ENCODE measurements at regions not wholly inside any gene's neighbourhood (a gene's known extent, or its start where the extent isn't known, plus 50 kb on each side); places are given as distances from the start of the nearest gene placed in this dataset.

GRCh38 chr13:85031771-85032170 is 767.4 kb downstream of the SLITRK6 start:
- no peak for DNase-seq

- no peak for DNase-seq
Measured at GRCh38 chr13:85028035-85028434, 771.2 kb downstream of the SLITRK6 start.

GRCh38 chr13:85019121-85019520 is 780.1 kb downstream of the SLITRK6 start:
- DNase-seq = no peak

- no peak for DNase-seq
Measured at GRCh38 chr13:85013006-85013405, 786.2 kb downstream of the SLITRK6 start.

GRCh38 chr13:85009447-85009846 is 789.8 kb downstream of the SLITRK6 start:
- no peak for DNase-seq

- DNase-seq = no peak
Measured at GRCh38 chr13:84999252-84999651, 800.0 kb downstream of the SLITRK6 start.

- DNase-seq = no peak
Measured at GRCh38 chr13:84998681-84999080, 800.5 kb downstream of the SLITRK6 start.

- no peak for DNase-seq
Measured at GRCh38 chr13:84997858-84998257, 801.4 kb downstream of the SLITRK6 start.

GRCh38 chr13:84994582-84994981 is 804.6 kb downstream of the SLITRK6 start:
- no peak for DNase-seq

GRCh38 chr13:84985860-84986259 is 813.4 kb downstream of the SLITRK6 start:
- DNase-seq = no peak

- no peak for DNase-seq
Measured at GRCh38 chr13:84983321-84983720, 815.9 kb downstream of the SLITRK6 start.

- no peak for DNase-seq
Measured at GRCh38 chr13:84980571-84980970, 818.6 kb downstream of the SLITRK6 start.

- no peak for DNase-seq
Measured at GRCh38 chr13:84978851-84979250, 820.4 kb downstream of the SLITRK6 start.

- no peak for DNase-seq
Measured at GRCh38 chr13:84973661-84974060, 825.6 kb downstream of the SLITRK6 start.

- no peak for DNase-seq
Measured at GRCh38 chr13:84972907-84973306, 826.3 kb downstream of the SLITRK6 start.

- DNase-seq = no peak
Measured at GRCh38 chr13:84962849-84963248, 836.4 kb downstream of the SLITRK6 start.

- DNase-seq = no peak
Measured at GRCh38 chr13:84962141-84962750, 837.0 kb downstream of the SLITRK6 start.

GRCh38 chr13:84961023-84961422 is 838.2 kb downstream of the SLITRK6 start:
- DNase-seq = no peak

- DNase-seq = no peak
Measured at GRCh38 chr13:84959818-84960217, 839.4 kb downstream of the SLITRK6 start.

GRCh38 chr13:84954636-84955035 is 844.6 kb downstream of the SLITRK6 start:
- no peak for DNase-seq

GRCh38 chr13:84951128-84951527 is 848.1 kb downstream of the SLITRK6 start:
- no peak for DNase-seq

GRCh38 chr13:84946192-84946591 is 853.0 kb downstream of the SLITRK6 start:
- DNase-seq = no peak

GRCh38 chr13:84940798-84941197 is 858.4 kb downstream of the SLITRK6 start:
- DNase-seq = no peak

GRCh38 chr13:84940167-84940566 is 859.1 kb downstream of the SLITRK6 start:
- no peak for DNase-seq

GRCh38 chr13:84934911-84935310 is 864.3 kb downstream of the SLITRK6 start:
- DNase-seq = no peak

- no peak for DNase-seq
Measured at GRCh38 chr13:84933797-84934196, 865.4 kb downstream of the SLITRK6 start.
